LHCN-M2 (cell line): ENCODE measurements at regions not wholly inside any gene's neighbourhood (a gene's known extent, or its start where the extent isn't known, plus 50 kb on each side); places are given as distances from the start of the nearest gene placed in this dataset.

Experiments
- DNase-seq: peaks from one replicate; pipeline ENCODE4 v3.0.0-alpha.2; 2012; ENCODE audit warnings: low read depth

- no peak for DNase-seq
Measured at GRCh38 chr9:90446200-90446948, 196.2 kb downstream of the DIRAS2 start.

GRCh38 chr9:90447773-90448172 lies 194.9 kb downstream of the DIRAS2 start:
- no peak for DNase-seq

GRCh38 chr9:90449213-90449925 lies 193.3 kb downstream of the DIRAS2 start:
- DNase-seq: no peak

GRCh38 chr9:90451804-90452203 lies 190.8 kb downstream of the DIRAS2 start:
- DNase-seq: no peak

- DNase-seq: no peak
Measured at GRCh38 chr9:90455316-90455715, 187.3 kb downstream of the DIRAS2 start.

GRCh38 chr9:90457386-90458190 lies 185.0 kb downstream of the DIRAS2 start:
- DNase-seq: no peak

- DNase-seq: no peak
Measured at GRCh38 chr9:90458485-90458884, 184.1 kb downstream of the DIRAS2 start.

GRCh38 chr9:90459321-90459720 lies 183.3 kb downstream of the DIRAS2 start:
- DNase-seq: no peak

GRCh38 chr9:90460220-90460619 lies 182.4 kb downstream of the DIRAS2 start:
- no peak for DNase-seq

GRCh38 chr9:90464978-90465377 lies 177.6 kb downstream of the DIRAS2 start:
- DNase-seq: no peak

- DNase-seq: no peak
Measured at GRCh38 chr9:90466441-90466840, 176.2 kb downstream of the DIRAS2 start.

- DNase-seq: no peak
Measured at GRCh38 chr9:90469435-90469834, 173.2 kb downstream of the DIRAS2 start.

GRCh38 chr9:90469865-90470387 lies 172.7 kb downstream of the DIRAS2 start:
- DNase-seq: no peak

- no peak for DNase-seq
Measured at GRCh38 chr9:90476058-90476457, 166.6 kb downstream of the DIRAS2 start.

GRCh38 chr9:90477535-90477934 lies 165.1 kb downstream of the DIRAS2 start:
- DNase-seq: no peak

- DNase-seq: no peak
Measured at GRCh38 chr9:90478821-90479220, 163.8 kb downstream of the DIRAS2 start.

GRCh38 chr9:90485028-90485427 lies 157.6 kb downstream of the DIRAS2 start:
- no peak for DNase-seq

- DNase-seq: no peak
Measured at GRCh38 chr9:90489066-90489465, 153.6 kb downstream of the DIRAS2 start.

- DNase-seq: no peak
Measured at GRCh38 chr9:90499761-90500160, 142.9 kb downstream of the DIRAS2 start.

- no peak for DNase-seq
Measured at GRCh38 chr9:90502134-90502533, 140.5 kb downstream of the DIRAS2 start.

- DNase-seq: no peak
Measured at GRCh38 chr9:90504486-90504885, 138.1 kb downstream of the DIRAS2 start.

- no peak for DNase-seq
Measured at GRCh38 chr9:90505695-90506094, 136.9 kb downstream of the DIRAS2 start.
